ENCODE measurements at regions not wholly inside any gene's neighbourhood (a gene's known extent, or its start where the extent isn't known, plus 50 kb on each side); places are given as distances from the start of the nearest gene placed in this dataset.

DNA sequence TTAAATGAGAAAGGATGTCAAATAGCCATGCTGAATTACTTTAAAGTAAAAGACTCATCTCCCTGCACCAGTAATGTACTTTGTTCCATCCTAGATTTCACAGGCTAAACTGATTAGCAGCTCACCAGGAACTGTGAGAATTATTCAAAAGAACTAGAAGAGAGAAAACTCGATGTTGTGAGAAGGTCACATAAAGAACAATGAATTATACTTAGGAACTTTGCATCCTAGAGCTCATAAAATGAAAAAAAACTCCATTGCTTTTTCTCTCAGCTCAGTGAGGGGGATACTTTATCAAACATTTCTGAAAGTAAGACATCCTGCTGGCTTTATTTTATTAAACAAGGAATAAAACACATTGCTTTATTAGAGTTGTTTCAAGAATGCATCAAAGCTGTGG lies 278.5 kb downstream of the MRPL39 start:
- DNase-seq: no peak

DNA sequence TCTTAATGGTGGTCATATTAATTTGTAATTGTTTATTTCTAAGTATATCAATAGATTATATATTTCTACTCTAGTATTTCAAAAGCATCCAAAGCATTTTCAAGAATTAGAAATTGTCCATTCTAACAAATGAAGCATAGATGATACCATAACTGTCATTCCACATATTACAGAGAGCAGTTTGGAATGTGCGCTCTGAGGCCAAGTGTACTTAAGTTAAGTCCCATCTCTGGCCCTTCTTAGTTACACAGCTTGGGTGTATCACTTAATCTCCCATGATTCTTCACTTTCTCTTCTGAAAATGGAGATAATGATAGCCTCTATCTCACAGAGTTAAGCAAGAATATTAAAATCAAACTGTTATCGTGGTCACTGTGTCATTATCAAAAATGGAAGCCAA lies 281.1 kb downstream of the MRPL39 start:
- no peak for DNase-seq

DNA sequence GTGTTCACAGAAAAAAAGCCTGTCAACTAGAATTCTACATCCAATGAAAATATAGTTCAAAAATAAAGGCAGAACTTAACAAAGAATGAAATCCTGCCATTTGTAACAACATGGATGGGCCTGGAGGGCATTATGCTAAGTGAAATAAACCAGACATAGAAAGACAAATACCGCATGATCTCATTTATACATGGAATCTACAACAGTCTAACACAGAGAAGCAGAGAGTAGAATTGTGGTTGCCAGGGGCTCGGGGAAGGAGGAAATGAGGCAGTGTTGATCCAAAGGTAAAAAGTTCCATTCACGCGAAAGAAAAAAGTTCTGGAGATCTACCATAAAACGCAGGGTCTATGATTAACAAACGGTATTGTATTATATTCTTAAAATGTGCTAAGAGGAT lies 282.6 kb downstream of the MRPL39 start:
- no peak for DNase-seq

DNA sequence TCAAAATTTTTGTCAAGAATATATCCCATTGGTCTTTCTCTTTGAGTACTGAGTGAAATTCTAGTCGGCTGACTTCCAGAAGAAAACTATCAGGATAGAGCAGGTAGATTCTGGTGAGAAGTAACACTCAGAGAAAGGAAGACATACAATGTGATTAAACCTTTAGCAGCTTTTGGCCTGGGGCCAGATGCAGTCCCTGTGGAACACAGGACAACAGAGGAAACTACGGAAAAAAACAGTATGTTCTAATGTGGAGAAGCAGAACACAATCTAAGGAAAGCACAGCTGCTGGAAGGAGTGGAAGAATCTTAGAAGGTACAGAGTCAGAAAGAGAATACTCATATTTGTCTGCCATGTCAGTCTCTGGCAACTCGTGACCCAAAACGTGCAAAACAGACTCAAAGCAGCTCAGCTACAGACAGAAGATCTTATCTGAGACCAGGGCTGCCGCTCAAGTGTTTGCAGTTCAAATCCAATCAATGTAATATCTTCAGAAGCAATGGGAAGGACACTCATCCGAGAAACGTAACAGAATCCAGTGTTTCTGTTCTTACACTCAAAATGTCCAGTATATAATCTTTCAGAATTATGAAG lies 283.8 kb downstream of the MRPL39 start:
- DNase-seq: no peak

DNA sequence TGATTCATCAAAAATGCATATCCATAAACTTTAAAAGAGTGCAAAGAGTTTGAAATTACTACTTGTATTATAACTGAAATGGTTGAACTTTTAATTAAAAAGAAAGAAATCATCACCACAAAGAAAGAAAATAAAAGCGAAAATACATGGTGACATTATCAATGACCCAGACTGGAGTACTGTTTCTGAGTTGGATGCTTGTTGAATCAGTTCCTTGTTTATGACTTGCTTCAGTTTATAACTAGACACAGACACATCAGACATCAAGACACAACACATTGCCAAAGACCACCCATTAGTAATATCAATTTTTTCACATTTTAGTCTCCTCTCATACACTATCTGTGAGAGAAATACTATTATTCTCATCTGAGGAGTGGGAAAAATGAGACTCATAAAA lies 293.0 kb downstream of the MRPL39 start:
- no peak for DNase-seq

DNA sequence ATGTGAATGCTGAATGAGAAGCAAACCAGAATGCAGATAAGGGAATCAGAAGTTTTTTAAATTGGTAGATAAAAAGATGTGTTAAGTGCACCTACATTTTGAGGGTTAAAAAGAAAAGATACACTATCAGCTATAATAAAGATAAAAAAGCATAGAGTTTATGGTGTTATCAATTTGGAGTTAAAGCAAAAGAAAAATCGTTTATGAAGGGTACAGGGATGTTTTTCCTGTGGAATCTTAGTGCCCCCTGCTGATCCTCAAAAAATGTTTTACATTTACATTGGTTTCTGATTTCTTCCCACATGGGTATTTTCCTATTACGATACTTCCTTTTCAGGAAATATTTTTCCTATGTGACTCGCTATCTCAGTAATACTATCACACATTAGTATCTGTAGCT lies 293.5 kb downstream of the MRPL39 start:
- DNase-seq: no peak

DNA sequence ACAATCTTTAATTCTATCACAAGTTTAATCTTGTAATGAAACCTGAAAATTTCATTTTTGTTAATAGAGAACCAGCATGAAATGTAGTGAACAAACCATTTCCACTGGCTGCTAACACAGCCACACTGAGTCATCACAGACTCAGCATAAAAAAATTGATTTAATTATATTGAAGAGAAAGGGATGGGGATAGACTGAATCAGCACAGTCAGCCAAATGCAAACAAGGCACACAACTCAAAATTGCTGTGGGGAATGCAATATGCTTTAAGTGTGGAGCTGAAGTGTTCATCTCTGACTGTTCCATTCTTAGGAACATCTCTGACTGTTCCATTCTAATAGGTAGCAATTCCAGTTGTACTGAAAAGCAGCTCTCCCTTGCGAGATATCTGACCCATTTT lies 299.8 kb downstream of the MRPL39 start:
- DNase-seq: no peak

DNA sequence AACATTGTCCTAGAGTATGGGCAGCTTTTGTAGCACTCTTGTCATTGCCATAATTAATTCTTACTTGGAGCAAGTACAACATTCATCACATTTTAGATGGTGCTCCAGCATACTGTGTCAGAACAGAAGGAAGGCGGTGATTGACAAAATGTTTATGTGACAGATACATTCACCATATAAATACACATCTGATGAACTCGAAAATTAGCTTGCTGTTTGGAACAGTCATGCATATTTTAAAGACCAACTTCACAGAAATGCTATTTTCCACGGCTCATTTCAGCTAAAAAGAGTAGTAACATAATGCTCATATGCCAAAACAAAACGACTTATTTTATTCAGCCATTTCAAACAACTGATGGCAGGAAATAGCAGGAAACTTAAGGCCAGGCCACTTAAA lies 302.7 kb downstream of the MRPL39 start:
- no peak for DNase-seq

DNA sequence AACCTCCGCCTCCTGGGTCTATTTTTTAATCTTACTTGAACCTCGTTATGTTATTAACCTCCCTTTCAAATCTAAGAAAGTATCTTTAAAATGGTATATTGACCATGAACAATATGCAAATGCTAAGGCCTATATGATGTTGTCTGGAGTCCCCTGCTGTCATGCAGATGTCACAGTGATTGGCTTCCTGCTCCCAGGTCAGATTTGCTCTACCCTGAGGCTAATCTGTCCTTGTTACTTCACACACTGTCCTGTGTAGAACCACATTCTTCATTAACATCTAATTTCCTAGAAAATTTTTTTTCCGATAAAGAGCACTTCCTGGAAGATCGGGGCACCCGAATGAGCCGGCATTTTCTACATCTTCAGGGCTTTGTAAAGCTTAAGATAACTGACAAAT lies 306.6 kb downstream of the MRPL39 start:
- DNase-seq: no peak

DNA sequence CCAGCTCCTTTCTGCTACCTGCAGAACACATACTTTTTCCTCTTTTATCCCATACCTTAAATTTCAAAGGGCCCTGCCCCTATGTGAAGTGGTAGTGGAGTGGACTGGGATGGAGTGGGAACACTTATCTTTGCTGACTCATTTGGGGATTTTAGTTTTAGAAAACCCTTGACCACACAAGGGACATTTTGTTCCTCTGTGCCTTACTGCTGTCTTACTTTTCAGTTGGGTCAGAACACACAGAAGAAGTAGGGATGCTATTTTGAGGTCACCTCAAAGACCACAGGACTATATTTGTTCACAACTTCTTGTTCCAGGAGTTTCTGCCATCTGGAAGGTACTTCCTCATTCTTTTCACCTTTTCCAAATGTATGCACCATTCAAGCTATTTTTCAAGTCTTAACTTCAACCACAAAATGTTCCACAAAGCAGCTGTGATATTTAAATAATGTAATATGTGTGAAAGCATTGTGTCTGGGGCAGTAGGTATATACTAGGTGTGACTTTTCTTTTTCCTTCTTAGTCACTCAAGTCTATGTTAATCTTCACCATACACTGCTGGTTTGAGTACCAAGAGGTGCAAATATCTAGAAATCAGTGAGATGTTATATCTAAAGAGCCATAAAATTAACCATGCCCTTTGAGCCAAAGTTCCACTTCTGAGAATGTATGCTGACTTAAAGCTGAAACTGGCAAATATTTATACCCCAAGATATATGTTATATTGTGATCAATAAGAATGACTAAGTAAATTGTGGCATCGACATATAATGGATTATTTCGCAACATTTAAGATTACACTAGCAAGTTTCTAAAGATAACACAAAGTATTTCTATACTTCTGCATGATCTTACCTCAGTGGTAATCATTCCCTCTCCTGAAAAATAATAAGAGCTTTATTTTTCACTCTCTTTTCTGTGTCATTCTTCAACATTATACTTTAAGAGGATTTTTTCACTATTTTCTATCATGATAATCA lies 308.5 kb downstream of the MRPL39 start:
- no peak for DNase-seq

DNA sequence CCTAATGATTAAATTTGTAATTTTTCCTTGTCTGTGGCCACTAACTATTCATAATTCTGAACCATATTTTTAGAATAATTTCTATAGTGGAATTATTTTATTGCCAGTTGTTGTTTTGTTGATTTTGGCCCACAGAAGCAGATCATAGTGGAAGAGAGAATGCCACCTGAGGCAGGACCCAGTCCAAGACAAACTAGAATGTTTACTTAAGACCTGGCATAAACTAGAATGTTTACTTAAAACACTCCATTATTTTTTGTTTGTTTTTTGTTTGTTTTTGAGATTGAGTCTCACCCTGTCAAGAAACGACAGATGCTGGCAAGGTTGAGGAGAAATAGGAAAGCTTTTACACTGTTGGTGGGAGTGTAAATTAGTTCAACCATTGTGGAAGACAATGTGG lies 310.2 kb downstream of the MRPL39 start:
- no peak for DNase-seq

DNA sequence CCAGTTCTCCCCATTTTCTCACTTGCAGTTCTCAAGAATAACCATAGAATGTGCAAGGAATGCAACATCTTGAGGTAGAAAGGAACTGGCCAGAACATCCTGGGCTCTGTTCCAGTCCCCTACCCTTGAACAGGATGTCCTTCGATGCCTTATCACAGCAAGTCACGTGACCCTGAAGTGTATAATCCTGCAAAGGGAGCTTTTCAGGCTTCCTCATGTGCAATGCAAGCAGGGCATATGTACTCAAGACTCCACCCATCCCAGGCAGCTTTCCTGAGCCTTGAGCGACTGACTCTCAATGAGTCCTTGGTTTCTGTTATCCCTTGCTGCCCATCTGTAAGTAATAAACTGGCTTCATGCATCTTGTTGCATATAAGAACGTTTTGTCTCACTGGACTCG lies 311.0 kb downstream of the MRPL39 start:
- no peak for DNase-seq

DNA sequence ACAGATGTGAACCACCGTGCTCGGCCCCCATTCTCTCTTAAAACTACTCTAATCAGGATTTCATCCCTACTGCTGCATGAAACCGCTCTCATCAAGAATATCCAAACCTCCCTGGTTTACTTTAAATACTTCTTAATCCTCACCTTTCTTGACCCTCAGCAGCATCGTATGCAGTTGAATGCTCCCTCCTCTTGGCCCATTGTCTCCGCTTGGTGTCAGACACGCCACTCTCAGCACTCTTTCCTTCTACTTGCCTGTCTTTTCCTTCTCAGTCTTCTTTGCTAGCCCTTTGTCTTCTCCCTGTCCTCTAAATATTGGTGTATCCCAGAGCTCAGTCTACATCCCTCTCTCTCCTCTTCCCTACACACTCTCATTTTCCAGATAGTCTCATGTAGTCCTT lies 314.9 kb downstream of the MRPL39 start:
- no peak for DNase-seq

DNA sequence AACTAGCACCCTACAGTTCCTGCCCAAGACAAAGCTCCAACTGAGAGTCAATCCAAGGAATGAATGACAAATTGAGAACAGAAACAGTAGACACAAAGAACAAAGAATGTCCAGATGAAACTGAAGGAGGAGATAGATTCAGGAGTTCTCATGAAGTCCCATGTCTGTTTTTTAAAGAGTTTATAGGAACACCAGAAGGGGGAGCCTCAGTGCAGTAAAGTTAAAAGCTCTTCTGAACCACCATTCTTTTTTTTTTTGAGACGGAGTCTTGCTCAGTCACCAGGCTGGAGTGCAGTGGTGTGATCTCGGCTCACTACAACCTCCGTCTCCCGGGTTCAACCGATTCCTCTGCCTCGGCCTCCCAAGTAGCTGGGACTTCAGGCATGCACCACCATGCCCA lies 323.6 kb downstream of the MRPL39 start:
- DNase-seq: no peak

DNA sequence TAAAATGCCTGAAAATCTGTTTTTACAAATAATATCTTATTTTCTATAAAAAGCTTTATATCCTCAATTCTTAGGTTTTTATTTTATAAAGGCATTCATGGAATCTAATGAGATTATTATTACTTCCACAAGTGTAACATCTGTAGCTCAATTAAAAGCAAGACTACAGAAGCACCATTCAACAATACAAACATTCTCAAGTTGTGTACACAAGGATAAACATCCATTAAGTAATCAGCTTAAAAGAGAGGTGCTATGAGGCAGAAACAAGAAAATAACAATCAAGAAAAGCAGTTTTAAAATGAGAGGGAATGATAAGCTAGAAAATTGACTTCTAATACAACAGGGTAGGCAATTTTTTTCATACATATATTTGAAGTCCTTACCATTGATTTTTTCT lies 326.1 kb downstream of the MRPL39 start:
- no peak for DNase-seq

DNA sequence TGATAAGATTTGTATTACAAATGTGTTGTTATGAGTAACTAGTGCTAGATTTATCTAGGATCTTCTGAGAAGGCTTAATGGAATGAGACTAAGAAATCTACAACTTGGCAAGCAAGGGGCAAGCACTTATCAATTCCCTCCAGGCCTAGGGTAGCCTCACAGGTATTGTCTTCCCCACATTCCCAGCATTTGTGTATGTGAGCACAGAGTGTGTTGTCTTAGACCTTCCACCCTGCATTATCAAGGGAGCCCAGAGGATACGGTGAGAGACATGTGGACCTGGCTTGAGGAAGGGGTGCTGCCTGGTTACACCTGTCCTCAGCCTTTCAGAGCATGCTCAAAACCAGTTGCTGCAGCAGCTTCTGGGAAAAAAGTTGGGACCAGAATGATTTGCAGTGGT lies 327.2 kb downstream of the MRPL39 start:
- DNase-seq: no peak

DNA sequence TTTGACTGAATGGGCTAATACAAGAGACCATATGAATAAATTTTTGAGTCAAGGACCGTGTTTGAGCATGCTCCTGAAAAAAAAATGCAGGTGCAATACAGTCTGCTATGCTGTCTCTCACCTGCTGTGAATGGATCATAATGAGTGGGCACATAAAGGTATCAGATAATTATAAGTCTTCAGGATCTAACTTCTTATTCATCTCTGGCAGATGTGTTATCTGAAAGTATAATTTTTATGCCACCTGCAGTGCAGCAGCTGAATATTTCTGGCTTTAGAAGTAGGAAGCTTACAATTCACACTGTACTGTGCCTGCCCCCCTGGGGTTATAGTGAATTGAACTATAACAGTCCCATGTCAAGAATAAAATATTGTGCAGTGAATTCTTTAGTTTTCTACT lies 333.3 kb downstream of the MRPL39 start:
- DNase-seq: no peak

DNA sequence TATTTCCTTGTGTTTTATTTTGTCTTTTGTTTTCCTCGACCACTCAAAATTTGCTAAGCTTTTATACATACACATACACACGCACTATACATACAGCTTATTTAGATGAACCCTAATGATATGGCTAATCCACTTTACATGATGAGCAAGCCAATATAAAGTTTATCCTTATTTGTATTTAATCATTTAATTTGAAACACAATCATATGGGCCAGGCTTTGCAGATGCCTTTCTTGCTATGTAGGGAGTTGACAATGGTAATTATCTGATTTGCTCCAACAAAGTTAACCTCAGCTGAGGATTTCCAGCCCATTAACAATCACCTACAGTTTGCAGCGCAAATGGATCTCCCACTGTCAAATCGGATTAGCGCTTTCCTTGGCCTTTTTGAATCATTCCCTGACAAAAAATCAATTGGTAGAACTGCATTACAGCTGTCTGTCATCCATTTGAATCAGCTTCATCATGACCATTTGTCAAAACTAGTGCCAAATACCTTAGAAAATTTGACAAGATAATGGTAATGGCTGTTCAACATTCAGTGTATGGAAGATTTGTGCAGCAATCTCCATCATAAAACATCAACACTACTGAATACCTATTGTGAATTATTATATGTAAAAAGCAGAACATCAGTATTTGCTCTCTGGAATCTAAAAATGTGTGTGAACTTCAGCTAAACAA lies 352.6 kb downstream of the MRPL39 start:
- no peak for DNase-seq

DNA sequence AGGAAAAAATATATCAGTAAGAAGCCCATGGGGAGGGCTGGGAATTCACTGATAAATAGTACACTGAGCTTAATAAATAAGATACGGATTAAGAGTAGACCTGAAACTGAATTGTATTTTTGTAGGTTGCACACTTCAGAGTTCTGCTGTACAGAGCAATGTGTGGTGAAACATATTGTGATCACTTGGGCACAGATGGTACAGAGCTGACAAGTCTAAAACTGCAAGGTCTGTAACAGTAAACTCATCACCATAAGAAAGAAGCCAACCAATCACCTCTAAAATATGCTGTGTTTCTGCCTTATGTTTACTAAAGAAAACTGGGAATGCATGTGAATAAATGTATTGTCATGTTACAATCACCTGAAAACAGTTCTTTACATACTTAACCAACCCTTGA lies 360.7 kb downstream of the MRPL39 start:
- DNase-seq: no peak

DNA sequence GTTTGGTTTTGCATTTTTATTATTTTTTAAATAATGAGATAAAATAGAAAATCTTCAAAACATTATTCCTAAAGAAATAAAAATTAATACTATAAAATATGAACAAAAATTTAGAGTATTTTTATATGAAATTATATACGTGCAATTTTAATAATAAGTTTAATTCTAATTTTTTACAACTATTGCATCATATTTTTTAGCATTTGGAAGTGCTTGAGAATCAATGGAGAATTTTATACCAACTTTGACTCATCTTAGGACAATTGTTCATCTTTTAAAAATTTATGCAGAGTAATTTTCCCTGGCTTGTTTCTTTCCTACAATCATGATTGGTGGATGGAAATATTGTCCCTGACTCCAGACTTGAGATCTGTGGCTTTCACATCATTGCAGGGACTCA lies 362.5 kb downstream of the MRPL39 start:
- no peak for DNase-seq

DNA sequence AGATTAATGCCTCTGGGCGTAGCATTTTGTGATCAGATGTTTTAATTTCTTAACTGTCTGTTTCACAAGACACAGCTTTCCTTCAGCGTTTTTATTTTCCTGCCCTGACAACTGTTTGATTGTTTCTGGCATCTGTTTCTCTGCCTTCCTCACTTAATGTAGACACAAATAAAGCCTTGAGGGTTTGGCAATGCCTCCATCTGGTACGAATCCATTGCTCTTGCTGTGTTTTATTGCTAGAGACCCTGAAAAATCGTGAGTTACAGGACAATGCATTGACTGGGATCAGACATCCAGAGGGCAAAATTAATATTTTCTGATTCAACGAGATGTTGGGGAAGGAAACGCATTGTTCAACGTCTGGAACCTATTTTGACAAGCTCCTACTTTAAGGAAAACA lies 363.5 kb downstream of the MRPL39 start:
- no peak for DNase-seq

DNA sequence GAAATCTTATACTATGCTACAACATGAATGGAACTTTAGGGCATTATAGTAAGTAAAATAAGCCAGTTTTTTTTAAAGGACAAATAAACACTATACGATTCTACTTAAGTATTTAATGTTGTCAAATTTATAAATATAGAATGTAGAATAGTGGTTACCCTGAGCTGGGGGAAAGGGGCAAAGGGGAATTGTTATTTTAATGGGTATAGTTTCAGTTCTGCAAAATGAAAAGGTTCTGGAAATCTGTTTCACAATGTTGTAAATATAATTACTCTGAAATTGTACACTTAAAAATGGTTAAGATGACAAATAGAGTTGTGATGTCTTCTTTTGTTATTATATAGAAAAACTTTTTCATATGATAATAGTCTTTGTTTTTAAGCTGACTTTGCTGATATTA lies 366.3 kb downstream of the MRPL39 start:
- DNase-seq: no peak

DNA sequence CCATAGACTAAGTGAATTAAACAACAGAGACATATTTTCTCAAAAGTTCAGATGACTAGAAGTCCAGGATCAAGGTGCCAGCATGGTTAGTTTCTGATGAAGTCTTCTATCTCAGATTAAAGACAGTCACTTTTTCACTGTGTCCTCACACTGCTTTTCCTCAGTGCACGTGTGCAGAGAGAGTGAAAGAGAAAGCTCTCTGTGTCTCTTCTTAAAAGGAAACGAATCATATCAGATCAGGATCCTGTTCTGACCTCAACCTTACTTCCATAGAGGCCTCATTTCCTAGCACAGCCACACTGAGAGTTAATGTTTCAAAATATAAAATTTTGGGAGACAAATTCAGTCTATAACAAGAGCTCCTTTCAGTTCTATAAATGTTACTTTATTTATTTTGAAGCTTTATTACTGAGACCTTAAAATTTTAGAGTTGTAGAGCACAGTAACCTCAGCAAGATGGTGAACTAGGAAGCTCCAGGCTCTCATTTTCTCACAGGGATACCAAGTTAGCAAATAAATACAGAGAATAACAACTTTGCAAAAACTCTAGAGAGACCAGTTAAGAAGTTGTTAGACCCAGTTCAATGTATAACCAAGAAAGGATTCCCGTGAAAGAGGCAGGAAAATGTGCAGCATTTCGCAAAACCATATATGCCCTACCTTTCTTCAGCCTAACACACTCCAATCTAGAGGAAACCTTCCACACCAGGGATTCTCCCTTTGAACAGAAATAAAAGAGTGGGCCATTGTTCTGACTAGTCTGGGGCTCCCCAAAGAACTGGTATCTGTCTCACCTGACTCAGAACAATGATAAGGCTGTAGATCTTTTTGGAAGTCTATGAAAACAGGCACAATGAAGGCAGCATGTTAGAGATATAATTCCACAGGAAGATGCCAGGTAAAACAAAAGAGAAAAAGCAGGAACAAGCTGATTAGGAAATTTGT lies 372.2 kb downstream of the MRPL39 start:
- DNase-seq: no peak
